Stimulated activated effector memory CD8-positive, alpha-beta T cell treated with anti-CD3 and anti-CD28 coated beads, Interleukin-12 subunit alpha, Interleukin-12 subunit beta, amount 100 ng/mL, for 72 hours (primary cell): ENCODE measurements at regions not wholly inside any gene's neighbourhood (a gene's known extent, or its start where the extent isn't known, plus 50 kb on each side); places are given as distances from the start of the nearest gene placed in this dataset.

Source experiments
- ATAC-seq: fragments of 150-1000 bp; cut with Tn5 transposase; 2 replicates; pipeline ENCODE4 v1.10.0; 2021
- DNase-seq, 2 donors: peaks; one replicate each; pipeline ENCODE4 v3.0.0; 2021 to 2022; ENCODE audit warnings: low spot score in 2 of 2
- H3K27ac Mint-ChIP-seq: one replicate; pipeline ENCODE4 v1.8.0; 2022; ENCODE audit warnings: mild to moderate bottlenecking, mixed read lengths
- H3K36me3 Mint-ChIP-seq: one replicate; pipeline ENCODE4 v1.8.0; 2022; ENCODE audit warnings: mild to moderate bottlenecking, mixed read lengths
- H3K4me1 Mint-ChIP-seq: one replicate; pipeline ENCODE4 v1.8.0; 2022; ENCODE audit warnings: mixed read lengths
- H3K4me3 Mint-ChIP-seq: one replicate; pipeline ENCODE4 v1.8.0; 2022; ENCODE audit warnings: mild to moderate bottlenecking, mixed read lengths
- H3K9me3 Mint-ChIP-seq: one replicate; pipeline ENCODE4 v1.8.0; 2022; ENCODE audit warnings: mixed read lengths

DNA sequence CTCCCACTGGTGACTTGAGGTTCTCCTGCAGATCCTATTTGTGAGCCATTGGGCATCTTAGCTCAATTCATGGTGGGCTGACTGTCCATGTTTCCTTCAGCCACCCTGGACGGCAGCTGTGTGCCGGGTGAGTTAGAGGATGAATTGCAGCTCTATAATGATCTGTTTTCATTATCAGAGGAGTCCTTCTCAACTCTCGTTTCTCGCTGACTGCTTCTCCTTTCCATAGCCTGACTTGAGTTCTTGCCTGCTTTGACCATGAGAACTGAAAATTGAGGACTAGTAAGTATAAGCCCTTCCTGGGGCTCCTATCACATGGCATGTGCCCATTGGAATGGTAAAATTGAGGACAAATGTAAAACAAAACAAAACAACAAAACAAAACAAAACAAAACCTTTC lies 121.8 kb downstream of the CDC42EP3 start:
- no peaks in the 10 kb centered on the region for H3K36me3 Mint-ChIP-seq
- DNase-seq, result no peak
- no peaks in the 10 kb centered on the region for H3K9me3 Mint-ChIP-seq
- no peak overlapping the region for H3K27ac Mint-ChIP-seq
- peaks cover 23% of the 10 kb centered on the region for H3K4me1 Mint-ChIP-seq
- no peak for ATAC-seq
- H3K4me3 Mint-ChIP-seq, result no peak overlapping the region

GRCh38 chr2:37550190-37550589 lies 121.3 kb downstream of the CDC42EP3 start:
- ATAC-seq (no peak), DNase-seq (no peak)
- peaks cover 23% of the 10 kb centered on the region for H3K4me1 Mint-ChIP-seq
- no peak overlapping the region for H3K27ac Mint-ChIP-seq
- H3K9me3 Mint-ChIP-seq, result no peaks in the 10 kb centered on the region
- H3K4me3 Mint-ChIP-seq, result no peak overlapping the region
- no peaks in the 10 kb centered on the region for H3K36me3 Mint-ChIP-seq

- Mint-ChIP-seq H3K9me3 (no peaks in the 10 kb centered on the region), H3K36me3 (no peaks in the 10 kb centered on the region), H3K27ac (no peak overlapping the region), H3K4me1 (peaks cover 16% of the 10 kb centered on the region), H3K4me3 (no peak overlapping the region)
- DNase-seq (no peak), ATAC-seq (no peak)
Observed at GRCh38 chr2:37551783-37552182, 119.7 kb downstream of the CDC42EP3 start.

- no peak overlapping the region for H3K4me3 Mint-ChIP-seq
- DNase-seq (no peak), ATAC-seq (peak; percentile 51)
- peaks cover 15% of the 10 kb centered on the region for H3K4me1 Mint-ChIP-seq
- H3K9me3 Mint-ChIP-seq, result no peaks in the 10 kb centered on the region
- no peak overlapping the region for H3K27ac Mint-ChIP-seq
- no peaks in the 10 kb centered on the region for H3K36me3 Mint-ChIP-seq
Observed at GRCh38 chr2:37552339-37552738, 119.1 kb downstream of the CDC42EP3 start.

GRCh38 chr2:37553411-37554154 lies 117.9 kb downstream of the CDC42EP3 start:
- Mint-ChIP-seq H3K36me3 (no peaks in the 10 kb centered on the region), H3K27ac (no peak overlapping the region), H3K4me3 (no peak overlapping the region), H3K4me1 (peaks cover 18% of the 10 kb centered on the region), H3K9me3 (no peaks in the 10 kb centered on the region)
- DNase-seq (no peak), ATAC-seq (no peak)

- ATAC-seq (no peak), DNase-seq (no peak)
- Mint-ChIP-seq H3K4me1 (peaks cover 21% of the 10 kb centered on the region), H3K27ac (no peak overlapping the region), H3K4me3 (no peak overlapping the region), H3K36me3 (no peaks in the 10 kb centered on the region), H3K9me3 (no peaks in the 10 kb centered on the region)
Observed at GRCh38 chr2:37554155-37554510, 117.3 kb downstream of the CDC42EP3 start.

GRCh38 chr2:37554687-37555086 lies 116.8 kb downstream of the CDC42EP3 start:
- H3K4me1 Mint-ChIP-seq, result peaks cover 21% of the 10 kb centered on the region
- no peak overlapping the region for H3K4me3 Mint-ChIP-seq

GRCh38 chr2:37555457-37555856 lies 116.0 kb downstream of the CDC42EP3 start:
- ATAC-seq (peak; percentile 82), DNase-seq (peak in 1 of 2 donors; percentile 46)
- no peak overlapping the region for H3K4me3 Mint-ChIP-seq
- H3K36me3 Mint-ChIP-seq, result no peaks in the 10 kb centered on the region
- H3K4me1 Mint-ChIP-seq, result peaks cover 13% of the 10 kb centered on the region
- H3K27ac Mint-ChIP-seq, result no peak overlapping the region
- no peaks in the 10 kb centered on the region for H3K9me3 Mint-ChIP-seq

More at GRCh38 chr2:37554687-37555086, 116.8 kb downstream of the CDC42EP3 start:
- Mint-ChIP-seq H3K9me3 (no peaks in the 10 kb centered on the region), H3K36me3 (no peaks in the 10 kb centered on the region), H3K27ac (no peak overlapping the region)
- ATAC-seq, result peak; percentile 87
- DNase-seq, result no peak

DNA sequence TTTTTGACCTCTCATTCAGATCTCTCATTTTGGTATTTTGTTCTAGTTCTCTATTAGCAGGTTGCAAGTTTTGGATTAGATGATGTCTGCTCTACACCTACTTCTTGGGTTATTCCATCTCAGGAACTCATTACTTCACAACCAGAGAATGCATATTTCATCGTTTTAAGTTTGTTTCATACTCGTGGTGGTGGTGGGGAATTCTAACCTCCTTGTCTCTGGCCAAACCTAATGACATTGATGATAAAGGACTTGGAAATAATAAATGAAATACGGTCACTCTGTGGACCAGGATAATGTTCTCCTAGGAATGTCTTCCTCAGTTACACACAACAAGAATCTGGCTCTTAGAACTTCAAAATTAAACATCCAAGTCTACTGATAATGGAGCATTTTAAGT lies 115.2 kb downstream of the CDC42EP3 start:
- DNase-seq (no peak), ATAC-seq (no peak)
- H3K4me1 Mint-ChIP-seq, result peaks cover 13% of the 10 kb centered on the region
- no peak overlapping the region for H3K27ac Mint-ChIP-seq
- no peak overlapping the region for H3K4me3 Mint-ChIP-seq
- H3K9me3 Mint-ChIP-seq, result no peaks in the 10 kb centered on the region
- no peaks in the 10 kb centered on the region for H3K36me3 Mint-ChIP-seq

DNA sequence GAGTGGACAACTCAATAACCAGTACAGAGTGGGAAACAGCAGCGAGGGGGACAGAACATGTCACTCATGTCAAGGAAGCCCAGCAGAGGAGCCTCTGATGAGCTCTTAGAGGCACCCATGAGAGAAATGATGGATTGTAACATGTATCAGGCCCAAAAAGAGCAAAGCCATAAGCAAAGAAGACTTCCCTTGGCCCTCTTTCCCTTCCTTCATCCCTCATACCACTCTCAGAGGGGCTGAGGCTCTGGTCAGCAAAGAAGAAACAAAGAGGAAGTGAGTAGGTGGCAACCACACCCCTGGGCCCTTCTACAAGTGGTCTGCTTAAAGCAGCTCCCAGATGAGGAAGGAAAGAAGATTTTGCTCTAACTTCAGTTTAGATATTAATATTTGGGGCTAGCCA lies 112.8 kb downstream of the CDC42EP3 start:
- DNase-seq, result no peak
- Mint-ChIP-seq H3K9me3 (no peaks in the 10 kb centered on the region), H3K4me3 (no peak overlapping the region), H3K4me1 (peaks cover 14% of the 10 kb centered on the region), H3K36me3 (no peaks in the 10 kb centered on the region), H3K27ac (peak overlapping the region; percentile 21)
- no peak for ATAC-seq

GRCh38 chr2:37560241-37560848 lies 111.1 kb downstream of the CDC42EP3 start:
- Mint-ChIP-seq H3K4me1 (peaks cover 14% of the 10 kb centered on the region), H3K9me3 (no peaks in the 10 kb centered on the region), H3K4me3 (no peak overlapping the region), H3K27ac (no peak overlapping the region), H3K36me3 (no peaks in the 10 kb centered on the region)
- DNase-seq (no peak), ATAC-seq (no peak)

DNA sequence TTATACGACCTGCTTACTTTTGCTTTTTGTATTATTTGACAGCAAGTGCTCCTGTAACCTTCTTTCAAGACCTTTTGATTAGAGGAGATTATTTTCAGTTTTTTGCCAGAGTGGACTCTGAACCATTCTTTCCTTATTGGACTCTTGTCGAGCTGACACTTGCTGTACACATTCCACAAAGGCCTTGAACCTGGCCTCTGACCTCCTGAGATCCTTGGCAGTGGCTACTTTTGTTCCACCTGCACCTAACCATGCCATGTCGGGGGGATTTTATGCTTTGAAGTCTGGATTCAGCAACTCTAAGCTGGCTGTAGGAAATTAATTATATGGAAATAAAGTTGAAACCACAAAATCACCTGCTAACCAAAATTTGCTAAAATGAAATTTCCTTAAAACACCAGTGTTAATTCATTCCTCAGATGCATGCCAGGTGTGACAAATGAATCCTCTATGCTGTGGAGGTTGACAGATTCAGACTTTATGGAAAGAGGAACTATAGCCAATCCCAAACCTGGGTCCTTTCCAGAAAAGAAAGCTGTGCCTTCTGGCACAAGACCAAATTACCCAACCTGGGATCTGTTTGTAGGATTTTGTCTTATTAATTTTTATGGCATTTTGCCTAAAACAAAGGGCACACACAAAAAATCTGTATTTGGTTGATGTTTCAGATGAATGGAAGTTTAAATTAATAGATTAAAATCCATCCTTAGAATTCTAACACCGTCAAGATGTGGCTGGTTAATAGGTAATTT lies 110.4 kb downstream of the CDC42EP3 start:
- ATAC-seq (no peak), DNase-seq (no peak)
- Mint-ChIP-seq H3K4me3 (no peak overlapping the region), H3K36me3 (no peaks in the 10 kb centered on the region), H3K9me3 (no peaks in the 10 kb centered on the region), H3K27ac (no peak overlapping the region), H3K4me1 (peaks cover 14% of the 10 kb centered on the region)

- peak; percentile 98 for ATAC-seq
Observed at GRCh38 chr2:37561615-37562569, 109.5 kb downstream of the CDC42EP3 start.

GRCh38 chr2:37563375-37564015 lies 107.9 kb downstream of the CDC42EP3 start:
- Mint-ChIP-seq H3K4me3 (no peak overlapping the region), H3K36me3 (no peaks in the 10 kb centered on the region), H3K9me3 (no peaks in the 10 kb centered on the region), H3K27ac (no peak overlapping the region), H3K4me1 (peaks cover 13% of the 10 kb centered on the region)
- ATAC-seq, result no peak
- DNase-seq, result peak in 1 of 2 donors; percentile 33

More at GRCh38 chr2:37561615-37562569, 109.5 kb downstream of the CDC42EP3 start:
- peaks cover 14% of the 10 kb centered on the region for H3K4me1 Mint-ChIP-seq
- H3K9me3 Mint-ChIP-seq, result no peaks in the 10 kb centered on the region
- no peak overlapping the region for H3K4me3 Mint-ChIP-seq
- H3K36me3 Mint-ChIP-seq, result no peaks in the 10 kb centered on the region
- DNase-seq, result no peak
- H3K27ac Mint-ChIP-seq, result no peak overlapping the region
